DOHH2 (cell line): ENCODE measurements at regions not wholly inside any gene's neighbourhood (a gene's known extent, or its start where the extent isn't known, plus 50 kb on each side); places are given as distances from the start of the nearest gene placed in this dataset.

Experiments used
- H3F3A ChIP-seq: fragments of 200-600 bp; sonication (generic), shearing (Covaris generic); 2 replicates; pipeline ENCODE4 v1.6.0; 2016; ENCODE audit warnings: antibody characterized with exemption, mild to moderate bottlenecking; ENCODE audit not compliant: control insufficient read depth, insufficient read depth
- H3K27ac ChIP-seq: fragments of 200-600 bp; sonication (generic); 2 replicates; pipeline ENCODE4 v1.5.1; 2014; ENCODE audit warnings: low read depth, mild to moderate bottlenecking, low read length, moderate library complexity
- H3K27me3 ChIP-seq: fragments of 200-600 bp; sonication (generic); 2 replicates; pipeline ENCODE4 v1.6.1; 2014; ENCODE audit warnings: mild to moderate bottlenecking, low read length, mixed read lengths; ENCODE audit not compliant: control insufficient read depth
- H3K36me3 ChIP-seq: fragments of 200-600 bp; sonication (generic); 2 replicates; pipeline ENCODE4 v1.6.1; 2014; ENCODE audit warnings: mild to moderate bottlenecking, low read length, moderate library complexity, mixed read lengths; ENCODE audit not compliant: control insufficient read depth
- H3K4me1 ChIP-seq: fragments of 200-600 bp; sonication (generic); 2 replicates; pipeline ENCODE4 v1.6.1; 2014; ENCODE audit warnings: mild to moderate bottlenecking, low read length, mixed read lengths; ENCODE audit not compliant: control insufficient read depth
- H3K4me2 ChIP-seq: fragments of 200-600 bp; sonication (generic); 2 replicates; pipeline ENCODE4 v1.6.0; 2014; ENCODE audit warnings: mild to moderate bottlenecking, low read length, moderate library complexity
- H3K4me3 ChIP-seq: fragments of 200-600 bp; sonication (generic); 2 replicates; pipeline ENCODE4 v1.5.1; 2014; ENCODE audit warnings: mild to moderate bottlenecking, low read length, mixed read lengths
- H3K79me2 ChIP-seq: fragments of 200-600 bp; sonication (generic); 2 replicates; pipeline ENCODE4 v1.6.1; 2014; ENCODE audit warnings: mild to moderate bottlenecking, low read length, mixed read lengths; ENCODE audit not compliant: control insufficient read depth
- H3K9me2 ChIP-seq: fragments of 200-600 bp; sonication (generic); replicated peaks from 2 replicates; pipeline ENCODE4 v1.6.1; 2014; ENCODE audit warnings: mild to moderate bottlenecking, low read length, mixed read lengths; ENCODE audit not compliant: control insufficient read depth
- H3K9me3 ChIP-seq: fragments of 200-600 bp; sonication (generic); 2 replicates; pipeline ENCODE4 v1.6.1; 2014; ENCODE audit warnings: antibody characterized with exemption, low read length, mixed read lengths; ENCODE audit not compliant: control insufficient read depth, insufficient read depth
- H4K20me1 ChIP-seq: fragments of 200-600 bp; sonication (generic); 2 replicates; pipeline ENCODE4 v1.6.0; 2014; ENCODE audit warnings: low read depth, mild to moderate bottlenecking, antibody characterized with exemption, low read length, moderate library complexity; ENCODE audit not compliant: control insufficient read depth, insufficient read depth
- EZH2phosphoT487 ChIP-seq: fragments of 200-600 bp; sonication (generic); IDR thresholded peaks from 2 replicates; pipeline ENCODE4 v1.6.1; 2017; ENCODE audit warnings: borderline replicate concordance, mild to moderate bottlenecking, antibody characterized with exemption, low read length, moderate library complexity, mixed read lengths
- TF ChIP-seq, protein P1 (sequence below): fragments of 200-600 bp; sonication (generic); IDR thresholded peaks from one replicate; pipeline ENCODE4 v1.5.1; 2014; ENCODE audit warnings: antibody characterized with exemption, mild to moderate bottlenecking, low read depth, low read length; ENCODE audit not compliant: poor library complexity, severe bottlenecking

DNA sequence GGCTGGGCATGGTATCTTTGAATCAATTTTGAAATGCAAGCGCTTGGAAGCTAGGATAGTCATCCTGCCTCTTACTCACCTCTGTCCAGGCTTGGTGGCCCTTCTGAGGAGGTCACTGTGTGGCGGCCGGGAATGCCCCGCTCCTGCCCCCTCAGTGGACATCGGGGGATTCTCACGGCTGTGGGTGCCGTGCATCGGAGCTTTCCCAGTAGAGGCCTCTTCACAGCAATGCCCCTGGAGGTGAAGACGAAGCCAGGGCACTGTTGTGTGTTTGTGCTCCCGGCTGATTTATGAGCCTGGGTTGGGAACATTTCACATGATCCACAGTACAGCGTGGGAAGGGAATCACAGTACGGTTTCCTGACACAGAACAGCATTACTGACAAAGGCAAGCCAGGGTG lies 147.5 kb downstream of the NXNL2 start:
- no peak for TF ChIP-seq EZH2phosphoT487
- TF ChIP-seq, protein P1, sequence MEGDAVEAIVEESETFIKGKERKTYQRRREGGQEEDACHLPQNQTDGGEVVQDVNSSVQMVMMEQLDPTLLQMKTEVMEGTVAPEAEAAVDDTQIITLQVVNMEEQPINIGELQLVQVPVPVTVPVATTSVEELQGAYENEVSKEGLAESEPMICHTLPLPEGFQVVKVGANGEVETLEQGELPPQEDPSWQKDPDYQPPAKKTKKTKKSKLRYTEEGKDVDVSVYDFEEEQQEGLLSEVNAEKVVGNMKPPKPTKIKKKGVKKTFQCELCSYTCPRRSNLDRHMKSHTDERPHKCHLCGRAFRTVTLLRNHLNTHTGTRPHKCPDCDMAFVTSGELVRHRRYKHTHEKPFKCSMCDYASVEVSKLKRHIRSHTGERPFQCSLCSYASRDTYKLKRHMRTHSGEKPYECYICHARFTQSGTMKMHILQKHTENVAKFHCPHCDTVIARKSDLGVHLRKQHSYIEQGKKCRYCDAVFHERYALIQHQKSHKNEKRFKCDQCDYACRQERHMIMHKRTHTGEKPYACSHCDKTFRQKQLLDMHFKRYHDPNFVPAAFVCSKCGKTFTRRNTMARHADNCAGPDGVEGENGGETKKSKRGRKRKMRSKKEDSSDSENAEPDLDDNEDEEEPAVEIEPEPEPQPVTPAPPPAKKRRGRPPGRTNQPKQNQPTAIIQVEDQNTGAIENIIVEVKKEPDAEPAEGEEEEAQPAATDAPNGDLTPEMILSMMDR = no peak
- Histone ChIP-seq H3K4me3 (no peak overlapping the region), H3K27ac (no peak overlapping the region), H3K79me2 (no peaks in the 10 kb centered on the region), H3K4me2 (no peak overlapping the region), H4K20me1 (no peaks in the 10 kb centered on the region), H3K9me2 (no peaks in the 10 kb centered on the region), H3K36me3 (no peaks in the 10 kb centered on the region), H3K27me3 (no peaks in the 10 kb centered on the region), H3K9me3 (no peaks in the 10 kb centered on the region), H3K4me1 (no peaks in the 10 kb centered on the region), H3F3A (no peaks in the 10 kb centered on the region)

GRCh38 chr9:88684046-88684445 lies 149.1 kb downstream of the NXNL2 start:
- no peak for TF ChIP-seq EZH2phosphoT487
- TF ChIP-seq, protein P1 = no peak
- Histone ChIP-seq H3K79me2 (no peaks in the 10 kb centered on the region), H3K27me3 (no peaks in the 10 kb centered on the region), H3K36me3 (no peaks in the 10 kb centered on the region), H4K20me1 (no peaks in the 10 kb centered on the region), H3K9me3 (no peaks in the 10 kb centered on the region), H3K4me1 (no peaks in the 10 kb centered on the region), H3F3A (no peaks in the 10 kb centered on the region), H3K27ac (no peak overlapping the region), H3K9me2 (no peaks in the 10 kb centered on the region), H3K4me3 (no peak overlapping the region), H3K4me2 (no peak overlapping the region)

DNA sequence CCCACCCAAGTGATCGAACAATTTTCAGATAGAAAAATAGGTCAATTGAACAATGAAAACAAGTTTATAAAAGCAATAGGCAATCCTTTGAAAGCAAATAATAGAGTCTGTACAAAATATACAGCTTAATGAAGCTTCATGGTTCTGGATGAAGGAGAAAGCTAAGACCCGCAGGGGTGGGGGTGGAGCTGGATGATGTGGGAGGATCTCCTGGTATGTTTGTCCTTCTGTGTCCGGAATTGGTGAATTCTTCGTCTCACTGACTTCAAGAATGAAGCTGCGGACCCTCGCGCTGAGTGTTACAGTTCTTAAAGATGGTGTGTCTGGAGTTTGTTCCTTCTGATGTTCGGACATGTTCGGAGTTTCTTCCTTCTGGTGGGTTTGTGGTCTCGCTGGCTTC lies 149.9 kb downstream of the NXNL2 start:
- H3K27me3 ChIP-seq = no peaks in the 10 kb centered on the region
- no peaks in the 10 kb centered on the region for H3K79me2 ChIP-seq
- H3K36me3 ChIP-seq = no peaks in the 10 kb centered on the region
- TF ChIP-seq, protein P1 = no peak
- no peak for TF ChIP-seq EZH2phosphoT487
- H3F3A ChIP-seq = no peaks in the 10 kb centered on the region
- no peaks in the 10 kb centered on the region for H4K20me1 ChIP-seq
- no peak overlapping the region for H3K4me3 ChIP-seq
- no peak overlapping the region for H3K4me2 ChIP-seq
- H3K27ac ChIP-seq = no peak overlapping the region
- no peaks in the 10 kb centered on the region for H3K9me2 ChIP-seq
- no peaks in the 10 kb centered on the region for H3K9me3 ChIP-seq
- H3K4me1 ChIP-seq = no peaks in the 10 kb centered on the region

- Histone ChIP-seq H3K4me3 (no peak overlapping the region), H3K36me3 (no peaks in the 10 kb centered on the region), H3K79me2 (no peaks in the 10 kb centered on the region), H3K9me3 (no peaks in the 10 kb centered on the region), H3K27ac (no peak overlapping the region), H3K27me3 (no peaks in the 10 kb centered on the region), H4K20me1 (no peaks in the 10 kb centered on the region), H3F3A (no peaks in the 10 kb centered on the region), H3K9me2 (no peaks in the 10 kb centered on the region), H3K4me1 (no peaks in the 10 kb centered on the region), H3K4me2 (no peak overlapping the region)
- TF ChIP-seq EZH2phosphoT487 = no peak
- TF ChIP-seq, protein P1 = no peak
Observed at GRCh38 chr9:88685966-88686365, 151.0 kb downstream of the NXNL2 start.
